Ectodermal cell (in vitro differentiated cells): ENCODE measurements at regions not wholly inside any gene's neighbourhood (a gene's known extent, or its start where the extent isn't known, plus 50 kb on each side); places are given as distances from the start of the nearest gene placed in this dataset.

Experiments used
- H3K27ac ChIP-seq: 2 replicates; pipeline ENCODE4 v1.7.0; 2013; ENCODE audit warnings: mild to moderate bottlenecking, low read depth, low read length; ENCODE audit not compliant: insufficient read depth, poor library complexity, severe bottlenecking
- H3K27me3 ChIP-seq: 2 replicates; pipeline ENCODE4 v1.7.0; 2013; ENCODE audit warnings: mild to moderate bottlenecking, low read length; ENCODE audit not compliant: insufficient read depth, control insufficient read depth, poor library complexity, severe bottlenecking
- H3K36me3 ChIP-seq: one replicate; pipeline ENCODE4 v1.7.0; 2013; ENCODE audit warnings: low read length; ENCODE audit not compliant: control insufficient read depth, insufficient read depth
- H3K4me1 ChIP-seq: one replicate; pipeline ENCODE4 v1.7.0; 2013; ENCODE audit warnings: low read length; ENCODE audit not compliant: control insufficient read depth, insufficient read depth
- H3K4me3 ChIP-seq: 2 replicates; pipeline ENCODE4 v1.7.0; 2013; ENCODE audit warnings: low read depth, low read length, control low read depth; ENCODE audit not compliant: insufficient read depth
- H3K9me3 ChIP-seq: 2 replicates; pipeline ENCODE4 v1.7.0; 2013; ENCODE audit warnings: mild to moderate bottlenecking, low read length, moderate library complexity; ENCODE audit not compliant: control insufficient read depth
- WGBS, 2 experiments: methylation state at CpG; one replicate each; pipeline ENCODE4 v1.1.7; 2013; ENCODE audit warnings: missing lambda C conversion rate in 2 of 2; 5-methylcytosine and 5-hydroxymethylcytosine counted together

DNA sequence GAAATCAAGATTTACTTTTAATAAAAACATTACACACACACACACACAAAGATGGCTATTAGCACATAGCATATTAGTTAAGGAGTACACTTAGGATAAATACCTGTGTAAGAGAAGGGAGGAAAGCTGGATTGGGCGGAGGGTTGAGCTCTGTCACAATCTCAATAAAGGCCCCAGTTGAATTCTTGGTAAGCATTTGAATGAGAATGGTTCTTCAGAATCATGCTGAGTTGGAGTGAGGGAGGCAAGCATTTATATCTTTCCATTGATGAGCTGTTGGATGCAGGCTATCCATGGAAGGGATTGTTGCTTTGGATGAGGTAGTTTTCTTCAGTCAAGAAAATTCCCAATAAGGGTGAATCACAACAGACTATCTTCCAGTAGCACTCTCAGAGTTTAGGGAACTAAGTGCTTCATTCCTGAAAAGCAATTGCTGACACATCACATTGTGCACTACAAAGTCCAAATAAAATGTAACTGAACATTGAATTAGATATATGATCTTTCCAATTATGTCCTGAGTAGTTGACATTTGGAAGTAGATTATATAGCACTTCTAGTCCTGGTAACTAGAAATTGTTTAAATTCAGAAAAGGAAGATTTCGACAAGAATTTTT, 95.7 kb downstream of the SUCNR1 start:
- Histone ChIP-seq H3K9me3 (no peaks in the 10 kb centered on the region), H3K27ac (no peak overlapping the region), H3K36me3 (no peaks in the 10 kb centered on the region), H3K4me1 (no peaks in the 10 kb centered on the region), H3K4me3 (no peak overlapping the region), H3K27me3 (no peaks in the 10 kb centered on the region)
- WGBS, 2 experiments, result 52 to 73% methylated on average over 1 to 2 of the region's 2 CpGs

DNA sequence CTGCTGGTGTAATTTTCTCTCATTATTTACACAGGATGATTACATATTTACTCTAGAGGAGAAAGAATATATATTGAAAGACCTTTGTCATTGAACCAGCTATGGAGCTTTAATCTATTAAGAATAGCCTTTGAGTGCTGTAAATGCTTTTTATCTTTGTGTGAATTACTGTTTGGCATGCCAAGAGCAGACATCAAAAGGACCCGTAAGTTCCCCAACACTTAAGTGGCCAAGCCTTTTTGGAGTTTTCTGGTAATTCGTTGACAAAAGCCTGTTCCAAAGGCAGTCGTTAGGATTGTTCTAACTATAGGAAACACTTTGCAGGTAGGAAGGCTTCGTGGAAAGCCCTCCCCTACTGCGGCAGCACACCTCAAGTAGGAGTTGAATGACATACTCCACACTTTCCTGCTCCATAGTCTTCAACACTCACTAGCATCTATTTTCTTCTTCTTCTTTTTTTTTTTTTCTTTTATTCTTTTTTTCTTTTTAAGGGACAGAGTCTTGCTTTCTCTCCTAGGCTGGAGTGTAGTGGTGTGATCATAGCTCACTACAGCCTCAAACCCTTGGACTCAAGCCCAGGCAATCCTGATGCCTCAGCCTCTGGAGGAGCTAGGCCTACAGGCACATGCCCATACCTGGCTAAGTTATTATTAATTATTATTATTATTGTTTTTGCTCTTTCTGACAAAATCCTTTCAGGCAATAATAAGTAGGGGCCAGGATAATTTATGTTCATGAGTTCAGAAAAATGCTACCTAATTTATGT, 98.6 kb downstream of the SUCNR1 start:
- H3K4me1 ChIP-seq, result no peaks in the 10 kb centered on the region
- WGBS, 2 experiments, result 74 to 75% methylated on average over 5 of the region's 5 CpGs
- H3K27me3 ChIP-seq, result no peaks in the 10 kb centered on the region
- no peaks in the 10 kb centered on the region for H3K36me3 ChIP-seq
- H3K9me3 ChIP-seq, result no peaks in the 10 kb centered on the region
- H3K27ac ChIP-seq, result no peak overlapping the region
- no peak overlapping the region for H3K4me3 ChIP-seq

DNA sequence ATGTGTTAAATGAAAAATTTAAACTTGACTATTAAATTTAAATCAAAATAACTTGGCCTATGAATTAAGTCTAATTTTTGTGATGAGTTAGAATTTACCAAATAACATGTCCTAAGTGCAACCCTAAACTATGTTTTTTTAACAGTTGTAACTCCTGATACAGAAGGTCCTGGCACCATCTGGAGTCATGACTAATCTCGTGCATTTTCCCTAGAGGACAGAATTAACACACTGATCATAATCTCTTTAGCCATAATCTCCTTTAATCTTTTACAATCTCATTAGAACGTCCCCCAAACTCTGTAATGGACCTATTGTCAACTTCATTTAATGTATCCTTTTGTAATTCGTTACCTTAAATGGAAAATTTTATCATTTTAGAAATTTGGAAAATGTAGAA, 100.6 kb downstream of the SUCNR1 start:
- Histone ChIP-seq H3K36me3 (no peaks in the 10 kb centered on the region), H3K27ac (no peak overlapping the region), H3K4me3 (no peak overlapping the region), H3K27me3 (no peaks in the 10 kb centered on the region), H3K4me1 (no peaks in the 10 kb centered on the region), H3K9me3 (no peaks in the 10 kb centered on the region)
- 50 to 75% methylated on average over 2 of the region's 3 CpGs for WGBS, 2 experiments

DNA sequence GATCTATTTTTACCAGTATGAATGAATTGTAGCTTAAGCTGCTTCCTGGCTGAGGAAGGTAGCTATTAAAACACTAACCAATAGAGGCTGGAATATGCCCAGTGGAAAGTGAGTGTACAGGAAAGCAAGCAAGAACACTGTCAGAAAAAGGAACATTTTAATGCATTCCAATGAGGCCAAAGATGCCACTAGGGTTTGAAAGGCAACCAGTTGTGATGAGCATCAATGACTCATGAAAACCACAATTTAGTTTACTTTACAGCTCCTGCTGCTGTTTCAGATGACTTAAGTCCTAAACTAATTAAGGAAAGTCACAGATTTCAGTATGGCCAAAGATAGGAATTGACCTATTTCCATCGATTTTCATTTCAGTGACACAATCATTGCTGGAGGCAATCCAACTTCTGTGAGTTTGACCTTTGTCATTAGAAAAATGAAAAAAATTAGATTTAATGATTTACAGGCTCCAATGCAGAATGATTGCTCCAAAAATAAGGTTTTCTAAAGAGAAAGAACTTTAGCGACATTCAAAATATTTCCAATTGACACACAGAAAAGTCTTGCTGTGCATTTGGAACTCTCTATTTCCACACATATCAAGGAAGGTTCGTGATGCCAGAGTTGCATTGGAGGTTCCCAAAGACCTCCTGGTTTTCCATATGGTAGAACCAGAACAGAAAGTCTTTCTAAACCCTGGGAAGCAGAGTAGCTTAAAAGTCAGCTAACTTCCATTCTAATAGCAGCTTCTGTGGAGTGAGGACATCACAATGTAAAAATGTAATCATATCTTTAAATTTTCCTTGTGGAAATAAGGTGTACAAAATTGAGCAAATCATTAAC, 103.0 kb downstream of the SUCNR1 start:
- 92 to 96% methylated on average over 3 of the region's 3 CpGs for WGBS, 2 experiments
- Histone ChIP-seq H3K9me3 (no peaks in the 10 kb centered on the region), H3K4me3 (no peak overlapping the region), H3K4me1 (no peaks in the 10 kb centered on the region), H3K27ac (no peak overlapping the region), H3K27me3 (no peaks in the 10 kb centered on the region), H3K36me3 (no peaks in the 10 kb centered on the region)

DNA sequence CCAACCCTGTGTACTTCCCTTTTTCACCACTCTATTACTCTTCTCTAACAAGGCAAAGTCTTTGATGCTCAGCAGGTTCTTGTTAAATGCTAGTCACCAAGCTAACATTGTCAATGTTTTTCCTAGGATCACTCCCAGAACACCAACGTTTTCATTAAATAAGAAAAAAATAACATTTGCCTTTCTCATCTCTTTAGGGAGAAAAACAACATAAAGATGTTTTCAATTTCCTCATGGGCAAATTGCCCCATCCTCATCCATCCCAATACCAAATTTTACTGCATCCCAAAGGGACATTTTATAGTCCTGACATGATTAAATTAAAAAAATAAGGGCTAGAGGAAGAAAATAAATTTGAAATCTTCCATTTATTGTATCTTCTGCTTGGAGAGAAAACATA, 106.5 kb downstream of the SUCNR1 start:
- Histone ChIP-seq H3K27me3 (no peaks in the 10 kb centered on the region), H3K36me3 (no peaks in the 10 kb centered on the region), H3K4me1 (no peaks in the 10 kb centered on the region), H3K4me3 (no peak overlapping the region), H3K9me3 (no peaks in the 10 kb centered on the region), H3K27ac (no peak overlapping the region)
- WGBS, 2 experiments, result 43 to 47% methylated on average over 1 of the region's 1 CpG

DNA sequence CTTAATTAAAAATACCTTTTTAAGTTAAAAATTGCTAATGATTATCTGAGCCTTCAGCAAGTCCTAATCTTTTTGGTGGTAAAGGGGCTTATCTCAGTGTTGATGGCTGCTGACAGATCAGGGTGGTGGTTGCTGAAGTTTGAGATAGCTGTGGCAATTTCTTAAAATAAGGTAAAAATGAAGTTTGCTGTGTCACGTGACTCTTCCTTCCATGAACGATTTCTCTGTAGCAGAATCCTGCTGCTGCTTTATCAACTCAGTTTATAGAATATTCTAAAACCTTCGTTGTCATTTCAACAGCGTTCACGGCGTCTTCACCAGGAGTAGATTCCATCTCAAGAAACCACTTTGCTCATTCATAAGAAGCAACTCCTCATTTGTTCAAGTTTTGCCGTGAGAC, 110.1 kb downstream of the SUCNR1 start:
- Histone ChIP-seq H3K27me3 (no peaks in the 10 kb centered on the region), H3K9me3 (no peaks in the 10 kb centered on the region), H3K4me1 (no peaks in the 10 kb centered on the region), H3K36me3 (no peaks in the 10 kb centered on the region), H3K27ac (no peak overlapping the region), H3K4me3 (no peak overlapping the region)
- 93 to 94% methylated on average over 7 of the region's 7 CpGs for WGBS, 2 experiments

DNA sequence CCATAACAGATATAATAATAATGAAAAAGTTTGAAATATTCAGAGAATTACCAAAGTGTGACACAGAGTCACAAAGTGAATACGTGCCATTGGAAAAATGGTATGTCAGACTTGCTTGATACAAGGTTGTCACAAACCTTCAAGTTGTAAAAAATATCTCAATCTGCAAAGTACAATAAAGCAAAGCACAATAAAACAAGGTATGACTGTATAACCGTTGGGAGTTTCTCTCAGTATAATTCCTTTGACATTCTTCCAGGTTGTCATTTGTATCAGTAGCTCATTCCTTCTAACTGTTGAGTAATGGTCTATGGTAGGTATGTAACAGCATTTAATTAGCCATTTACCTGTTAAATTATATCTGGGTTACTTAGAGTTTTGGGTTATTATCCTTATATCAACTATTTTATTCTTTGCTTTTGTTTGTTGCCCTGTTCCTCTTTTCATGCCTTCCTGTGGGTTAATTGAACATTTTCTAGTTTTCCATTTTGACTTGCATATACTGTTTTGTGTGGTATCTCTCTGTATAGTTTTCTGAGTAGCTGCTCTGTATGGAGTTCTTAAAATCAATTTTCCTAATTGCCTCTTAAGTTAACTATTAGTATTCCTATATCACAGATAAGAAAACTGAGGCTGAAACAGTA, 112.5 kb downstream of the SUCNR1 start:
- Histone ChIP-seq H3K36me3 (no peaks in the 10 kb centered on the region), H3K9me3 (no peaks in the 10 kb centered on the region), H3K4me3 (no peak overlapping the region), H3K27ac (no peak overlapping the region), H3K4me1 (no peaks in the 10 kb centered on the region), H3K27me3 (no peaks in the 10 kb centered on the region)
- 87 to 100% methylated on average over 2 of the region's 2 CpGs for WGBS, 2 experiments

DNA sequence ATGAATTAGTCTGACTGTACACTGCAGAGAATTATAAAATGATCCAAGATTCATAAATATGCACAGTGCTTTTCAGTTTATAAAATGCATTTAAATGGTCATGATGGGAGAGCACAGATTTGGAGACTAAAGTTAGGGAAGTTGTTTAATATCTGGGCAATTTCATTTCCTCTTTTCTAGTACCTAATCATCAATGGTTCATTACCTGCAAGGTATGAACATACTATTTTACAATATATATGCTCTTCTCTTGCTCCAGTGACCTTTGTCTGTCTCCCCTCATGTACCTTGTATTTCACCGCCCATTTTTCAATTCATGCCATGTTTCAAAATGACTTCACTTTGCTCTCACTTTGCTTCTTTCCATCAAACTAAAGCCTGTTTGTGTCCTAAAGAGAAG, 114.5 kb downstream of the SUCNR1 start:
- no peaks in the 10 kb centered on the region for H3K4me1 ChIP-seq
- WGBS, 2 experiments, result 47 to 58% methylated on average over 1 of the region's 1 CpG
- no peaks in the 10 kb centered on the region for H3K36me3 ChIP-seq
- no peak overlapping the region for H3K4me3 ChIP-seq
- no peak overlapping the region for H3K27ac ChIP-seq
- no peaks in the 10 kb centered on the region for H3K27me3 ChIP-seq
- no peaks in the 10 kb centered on the region for H3K9me3 ChIP-seq

DNA sequence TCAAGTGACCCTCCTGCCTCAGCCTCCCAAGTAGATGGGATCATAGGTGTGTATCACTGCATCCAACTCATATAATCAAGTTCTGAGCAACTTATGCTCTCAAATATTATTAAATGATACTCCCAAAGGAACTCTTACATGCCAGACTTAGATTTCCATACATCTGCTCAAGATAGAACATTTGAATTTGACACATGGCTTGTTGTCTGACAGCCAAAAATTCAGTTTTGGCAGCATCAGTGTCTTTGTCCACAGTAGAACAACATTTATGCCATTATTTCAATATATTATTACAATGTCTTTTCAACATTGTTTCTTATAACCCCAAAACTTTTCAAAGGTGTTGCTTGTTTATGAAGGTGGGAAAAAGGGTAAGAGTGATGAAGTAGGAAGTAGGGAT, 116.2 kb downstream of the SUCNR1 start:
- no peaks in the 10 kb centered on the region for H3K4me1 ChIP-seq

More for the DNA sequence above, 116.2 kb downstream of the SUCNR1 start:
- Histone ChIP-seq H3K9me3 (no peaks in the 10 kb centered on the region), H3K36me3 (no peaks in the 10 kb centered on the region), H3K27me3 (no peaks in the 10 kb centered on the region), H3K27ac (no peak overlapping the region), H3K4me3 (no peak overlapping the region)
